NCI-H128 (cell line): ENCODE measurements at regions not wholly inside any gene's neighbourhood (a gene's known extent, or its start where the extent isn't known, plus 50 kb on each side); places are given as distances from the start of the nearest gene placed in this dataset.
"Not testable (repeated sequence)": the region's sequence is repeated elsewhere in the genome, so short reads cannot be mapped to it uniquely, and the experiment has no call there.

Experiments used
- DNase-seq: peaks from one replicate; lab custom pipeline; 2025; ENCODE audit not compliant: unreplicated experiment; lab: John Stamatoyannopoulos, UW

DNA sequence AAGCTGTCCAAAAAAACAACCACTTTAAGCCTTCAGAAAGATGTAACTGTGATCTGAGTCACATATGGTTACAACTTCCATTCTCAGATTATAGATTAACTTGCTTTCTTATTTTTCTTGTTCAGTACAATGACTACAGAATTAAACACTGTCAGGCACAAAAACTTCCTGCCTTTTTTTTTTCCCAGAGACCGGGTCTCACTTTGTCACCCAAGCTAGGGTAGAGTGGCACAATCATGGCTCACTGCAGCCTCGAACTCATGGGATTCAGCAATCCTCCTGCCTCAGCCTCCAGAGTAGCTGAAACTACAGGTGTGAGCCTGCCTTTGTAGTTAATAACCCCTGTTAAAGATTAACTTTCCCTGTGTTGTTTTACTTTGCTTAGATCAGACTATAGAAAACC, 163.2 kb downstream of the AVL9 start:
- DNase-seq, result no peak

DNA sequence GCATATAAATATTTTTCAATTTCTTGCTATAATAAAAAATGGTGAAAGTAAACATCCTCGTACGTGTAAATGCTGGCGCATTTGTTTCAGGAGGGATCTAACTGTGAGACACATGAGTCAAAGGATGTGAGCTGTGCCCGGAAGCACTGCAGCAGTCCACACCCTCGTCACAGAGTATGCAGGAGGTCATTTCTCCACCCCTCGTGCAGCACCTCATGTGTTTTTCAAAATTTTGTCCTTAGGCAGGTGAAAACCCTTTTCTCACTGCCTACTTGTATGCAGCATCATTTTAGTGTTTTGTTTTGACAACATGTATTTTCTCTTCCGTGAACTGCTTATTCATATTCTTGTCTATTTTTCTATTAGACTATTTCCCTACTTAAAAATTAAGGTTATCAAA, 162.7 kb downstream of the AVL9 start:
- DNase-seq, result no peak

DNA sequence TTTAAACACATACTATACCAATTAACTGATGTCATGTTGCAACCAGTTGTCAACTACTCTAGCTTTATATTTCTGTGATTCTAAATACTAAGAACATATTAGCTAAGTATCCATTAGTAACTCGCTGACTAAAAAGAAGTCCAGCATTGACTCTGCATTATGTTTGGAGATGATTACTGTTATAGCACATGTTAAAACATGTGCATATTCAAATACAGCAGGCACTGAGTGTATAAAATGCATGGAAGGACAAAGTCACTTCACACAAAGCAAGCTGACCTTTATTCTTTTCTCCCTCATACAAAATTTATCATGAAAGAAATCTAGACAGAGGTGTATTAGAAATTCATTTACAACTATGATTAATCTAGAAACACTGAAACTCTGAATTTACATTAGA, 159.3 kb downstream of the AVL9 start:
- DNase-seq, result not testable (repeated sequence)

DNA sequence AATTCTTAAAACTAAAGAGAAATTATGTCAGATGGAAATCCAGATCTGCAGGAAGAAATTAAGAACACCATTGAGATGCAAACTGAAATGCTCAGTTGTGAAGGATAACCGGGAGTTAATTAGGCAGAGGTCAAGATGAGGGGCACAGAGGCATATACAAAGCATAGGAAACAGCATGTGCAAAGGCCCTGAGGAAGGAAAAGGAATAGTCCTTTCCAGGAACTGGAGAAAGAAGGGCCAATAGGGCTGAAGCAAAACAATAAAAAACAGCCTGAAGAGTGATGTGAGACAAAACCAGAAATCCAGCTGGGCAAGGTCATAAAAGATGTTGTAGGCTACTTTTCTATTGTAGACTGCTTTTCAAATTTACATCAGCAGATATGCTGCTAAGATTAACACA, 155.1 kb downstream of the AVL9 start:
- DNase-seq, result not testable (repeated sequence)

DNA sequence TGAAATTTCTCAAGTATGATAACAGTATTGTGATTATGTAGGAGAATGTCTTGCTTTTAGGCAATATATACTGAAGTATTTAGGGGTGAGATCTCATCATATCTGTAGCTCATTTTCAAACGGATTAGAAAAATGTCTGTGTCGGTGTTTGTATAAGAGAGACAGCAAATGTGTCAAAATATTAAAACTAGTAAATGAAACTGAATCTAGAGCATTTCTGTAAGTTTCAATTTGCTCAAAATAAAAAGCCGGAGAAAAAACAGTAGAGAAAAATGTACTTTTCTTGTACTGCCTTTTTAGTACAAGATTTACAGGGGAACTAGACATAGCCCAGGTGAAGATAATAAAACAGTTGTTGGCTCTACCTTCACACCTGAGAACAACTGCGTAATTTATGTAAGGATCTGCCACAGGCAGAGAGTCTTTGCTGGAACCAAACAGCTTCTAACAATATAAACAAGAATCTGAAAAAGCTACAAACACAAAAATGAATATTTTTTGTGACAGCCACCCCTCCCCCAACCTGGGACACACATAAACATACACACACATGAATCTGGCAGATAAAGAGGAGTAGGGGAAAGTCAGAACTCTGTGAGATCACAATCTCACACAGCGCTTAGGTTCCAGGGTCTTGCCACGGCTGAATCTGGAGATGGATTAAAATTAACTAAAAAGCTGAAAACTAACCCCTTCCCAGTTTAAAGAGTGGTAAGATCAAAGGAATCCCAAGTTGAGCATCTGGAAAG, 153.3 kb downstream of the AVL9 start:
- no peak for DNase-seq

DNA sequence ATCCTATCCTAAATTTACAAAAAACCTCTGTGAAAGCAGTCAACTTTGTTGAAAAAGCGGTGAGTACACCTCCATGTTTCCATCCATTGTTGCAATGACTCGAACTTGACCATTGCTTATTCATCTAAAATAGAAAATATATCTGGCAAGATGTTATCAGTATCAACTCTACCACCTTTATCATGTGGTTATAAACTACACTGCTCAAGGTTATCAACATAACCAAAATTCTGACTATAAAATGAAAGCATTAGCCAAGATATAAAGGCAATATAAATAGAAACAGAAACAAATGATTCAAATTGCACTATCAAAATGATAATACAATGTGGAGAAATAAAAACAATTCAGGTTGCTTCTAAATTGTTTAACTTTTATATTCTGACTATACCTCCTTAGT, 150.0 kb downstream of the AVL9 start:
- not testable (repeated sequence) for DNase-seq

DNA sequence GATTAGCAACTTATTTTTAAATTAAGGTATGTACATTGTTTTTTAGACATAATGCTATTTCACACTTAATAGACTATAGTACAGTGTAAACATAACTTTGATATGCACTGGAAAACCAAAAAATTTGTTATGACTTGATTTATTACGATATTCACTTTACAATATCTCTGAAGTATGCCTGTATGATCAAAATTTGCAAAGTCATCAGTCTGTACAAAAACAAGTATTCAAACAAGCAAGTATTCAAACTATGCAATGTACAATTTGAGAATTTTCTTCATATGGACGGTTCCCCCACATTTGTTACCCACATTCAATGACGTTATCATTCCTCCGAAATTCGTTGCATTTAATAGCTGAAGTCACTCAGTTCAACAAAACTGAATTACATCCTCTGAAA, 147.9 kb downstream of the AVL9 start:
- DNase-seq, result no peak

DNA sequence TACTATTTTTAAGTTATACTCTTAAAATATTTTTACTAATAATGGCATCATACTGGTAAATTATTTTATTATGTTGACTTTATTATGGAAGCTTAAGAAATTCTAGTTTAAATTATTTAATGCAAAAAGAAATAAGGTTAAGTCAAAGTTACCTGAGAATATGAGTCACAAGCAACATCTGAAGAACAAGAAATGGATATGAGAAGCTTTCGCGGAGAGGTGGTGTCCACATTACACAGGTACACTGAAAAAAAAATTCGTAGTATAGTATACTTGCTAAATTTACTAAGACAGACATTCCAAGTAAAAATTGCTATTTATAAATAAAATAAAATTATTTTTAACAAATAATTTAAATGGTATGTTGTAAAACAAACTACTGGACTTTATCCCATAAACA, 143.8 kb downstream of the AVL9 start:
- no peak for DNase-seq

DNA sequence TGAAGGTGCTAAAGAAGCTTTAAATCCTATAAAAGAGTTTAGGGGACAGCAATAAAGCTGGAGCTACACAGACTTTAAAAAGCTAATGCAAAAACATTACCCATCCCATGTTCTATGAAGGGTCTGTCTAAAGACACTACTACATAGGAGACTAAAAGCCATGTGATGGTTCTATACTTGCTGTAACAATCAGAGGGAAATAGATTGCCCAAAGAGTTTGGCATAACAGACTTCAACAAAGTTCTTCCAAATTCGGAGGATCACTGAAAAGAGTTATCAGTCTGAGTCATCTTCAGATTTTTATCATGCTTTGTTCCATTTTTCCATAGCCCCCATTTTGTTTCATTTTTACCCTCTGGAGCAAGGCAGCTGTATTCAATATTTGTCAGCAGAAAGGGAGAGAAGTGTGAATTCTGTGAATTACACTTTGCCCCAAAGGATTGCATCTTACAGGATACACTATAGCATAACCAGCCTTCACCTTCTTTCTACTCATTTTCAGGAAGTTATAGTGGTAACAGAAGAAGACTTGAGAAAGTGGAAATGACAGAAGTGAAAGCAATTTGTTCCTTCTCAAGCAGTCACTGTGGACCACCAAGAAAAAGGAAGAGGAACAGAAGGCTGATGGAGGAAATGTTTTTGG, 143.3 kb downstream of the AVL9 start:
- not testable (repeated sequence) for DNase-seq
